ENCODE measurements at regions not wholly inside any gene's neighbourhood (a gene's known extent, or its start where the extent isn't known, plus 50 kb on each side); places are given as distances from the start of the nearest gene placed in this dataset.

DNA sequence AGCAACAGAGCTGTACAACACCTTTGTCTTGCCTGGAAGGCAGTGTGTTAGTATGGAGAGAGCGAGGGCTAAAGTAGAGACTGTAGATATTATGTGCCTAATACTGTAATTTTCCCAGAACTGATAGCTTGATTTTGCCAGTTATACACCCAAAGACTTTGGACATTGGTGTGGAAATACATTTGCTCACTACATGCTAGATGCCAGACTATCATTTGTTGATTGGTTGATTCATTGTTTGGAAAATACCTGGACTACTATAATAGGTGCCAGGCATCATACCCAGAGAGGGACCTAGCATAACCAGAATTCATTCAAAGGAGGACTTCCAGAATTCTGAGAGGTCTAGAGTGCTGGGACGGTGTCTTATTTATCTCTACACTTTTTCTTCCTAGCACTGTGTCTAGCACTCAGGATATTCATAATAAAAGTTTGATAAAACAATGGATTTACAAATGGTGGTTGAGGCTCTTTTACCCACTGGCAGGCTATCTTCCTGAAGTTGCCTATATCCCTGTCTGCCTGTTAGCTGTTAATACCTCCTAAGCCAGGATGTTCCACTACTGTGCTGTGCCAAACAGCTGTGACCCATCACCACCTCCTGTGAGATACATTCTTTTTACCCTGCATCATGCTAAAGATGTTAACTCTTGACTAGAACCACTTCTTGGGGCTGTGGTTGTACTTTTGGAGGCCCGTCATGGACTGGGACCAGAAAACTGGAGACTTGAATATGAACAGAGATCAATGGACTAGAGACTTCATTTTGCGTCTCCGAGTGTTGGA is 72.2 kb upstream of the FUCA2 start:
- Mint-ChIP-seq H3K27me3 (ENCODE audit: unreplicated experiment) (peaks cover 2% of the 10 kb centered on the region), H3K9me3 (ENCODE audit: unreplicated experiment) (peaks cover 4% of the 10 kb centered on the region), H3K36me3 (ENCODE audit: low read depth, unreplicated experiment) (peaks cover 7% of the 10 kb centered on the region), H3K4me3 (ENCODE audit: unreplicated experiment) (no peak overlapping the region), H3K4me1 (ENCODE audit: unreplicated experiment) (no peaks in the 10 kb centered on the region), H3K27ac (ENCODE audit: unreplicated experiment) (no peak overlapping the region)
- no peak for TF ChIP-seq CTCF (IDR thresholded peaks at IDR 0.05; ENCODE audit: unreplicated experiment)
- no peak for DNase-seq (ENCODE audit: low spot score)

DNA sequence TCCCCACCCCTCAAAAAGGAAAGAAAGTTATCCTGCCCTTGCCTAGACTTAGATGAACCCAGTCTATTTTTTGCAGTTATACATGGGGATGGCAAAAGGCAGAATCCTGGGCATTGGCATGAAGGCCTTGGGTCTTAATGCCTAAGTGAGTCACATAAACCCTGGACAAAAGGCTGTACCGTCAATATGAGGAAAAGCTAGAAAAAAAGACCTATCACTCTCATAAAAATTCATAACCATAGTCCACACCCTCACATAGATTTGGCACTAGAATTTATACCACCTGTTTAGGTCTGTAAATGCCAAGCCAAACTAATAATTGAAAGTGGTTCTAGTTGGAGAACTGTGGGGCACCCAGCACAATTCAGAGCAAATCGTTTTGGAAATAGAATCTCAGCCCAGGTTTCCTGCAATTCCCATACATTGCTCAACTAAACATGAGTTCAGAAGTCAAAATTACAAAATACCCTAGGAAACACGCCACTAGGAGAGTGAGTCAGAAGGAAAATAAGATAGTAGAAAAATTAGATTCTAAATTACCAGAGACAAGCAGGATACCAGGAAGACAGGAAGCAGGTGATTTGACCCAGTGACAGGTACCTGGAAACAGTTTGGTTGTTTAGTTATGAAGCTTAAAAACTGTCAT is 70.4 kb upstream of the FUCA2 start:
- Mint-ChIP-seq H3K4me3 (ENCODE audit: unreplicated experiment) (no peak overlapping the region), H3K4me1 (ENCODE audit: unreplicated experiment) (no peaks in the 10 kb centered on the region), H3K9me3 (ENCODE audit: unreplicated experiment) (no peaks in the 10 kb centered on the region), H3K36me3 (ENCODE audit: low read depth, unreplicated experiment) (peaks cover 7% of the 10 kb centered on the region), H3K27me3 (ENCODE audit: unreplicated experiment) (peaks cover 2% of the 10 kb centered on the region), H3K27ac (ENCODE audit: unreplicated experiment) (no peak overlapping the region)
- DNase-seq (ENCODE audit: low spot score): no peak
- TF ChIP-seq CTCF (IDR thresholded peaks at IDR 0.05; ENCODE audit: unreplicated experiment): no peak

GRCh38 chr6:143579703-143580102 is 68.2 kb upstream of the FUCA2 start:
- H3K9me3 Mint-ChIP-seq (ENCODE audit: unreplicated experiment): no peaks in the 10 kb centered on the region
- H3K36me3 Mint-ChIP-seq (ENCODE audit: low read depth, unreplicated experiment): peaks cover 7% of the 10 kb centered on the region
- H3K27ac Mint-ChIP-seq (ENCODE audit: unreplicated experiment): no peak overlapping the region
- no peak for DNase-seq (ENCODE audit: low spot score)
- no peak for TF ChIP-seq CTCF (IDR thresholded peaks at IDR 0.05; ENCODE audit: unreplicated experiment)
- H3K4me1 Mint-ChIP-seq (ENCODE audit: unreplicated experiment): no peaks in the 10 kb centered on the region
- peaks cover 2% of the 10 kb centered on the region for H3K27me3 Mint-ChIP-seq (ENCODE audit: unreplicated experiment)
- H3K4me3 Mint-ChIP-seq (ENCODE audit: unreplicated experiment): no peak overlapping the region

- no peaks in the 10 kb centered on the region for H3K4me1 Mint-ChIP-seq (ENCODE audit: unreplicated experiment)
- DNase-seq (ENCODE audit: low spot score): no peak
- H3K9me3 Mint-ChIP-seq (ENCODE audit: unreplicated experiment): no peaks in the 10 kb centered on the region
- peaks cover 2% of the 10 kb centered on the region for H3K27me3 Mint-ChIP-seq (ENCODE audit: unreplicated experiment)
- no peak overlapping the region for H3K4me3 Mint-ChIP-seq (ENCODE audit: unreplicated experiment)
- H3K27ac Mint-ChIP-seq (ENCODE audit: unreplicated experiment): no peak overlapping the region
- TF ChIP-seq CTCF (IDR thresholded peaks at IDR 0.05; ENCODE audit: unreplicated experiment): no peak
- H3K36me3 Mint-ChIP-seq (ENCODE audit: low read depth, unreplicated experiment): peaks cover 7% of the 10 kb centered on the region
Measured at GRCh38 chr6:143578054-143578453, 66.5 kb upstream of the FUCA2 start.

- Mint-ChIP-seq H3K27ac (ENCODE audit: unreplicated experiment) (no peak overlapping the region), H3K36me3 (ENCODE audit: low read depth, unreplicated experiment) (peaks cover 7% of the 10 kb centered on the region), H3K9me3 (ENCODE audit: unreplicated experiment) (no peaks in the 10 kb centered on the region), H3K4me3 (ENCODE audit: unreplicated experiment) (no peak overlapping the region), H3K27me3 (ENCODE audit: unreplicated experiment) (no peaks in the 10 kb centered on the region), H3K4me1 (ENCODE audit: unreplicated experiment) (no peaks in the 10 kb centered on the region)
- TF ChIP-seq CTCF (IDR thresholded peaks at IDR 0.05; ENCODE audit: unreplicated experiment): no peak
- DNase-seq (ENCODE audit: low spot score): no peak
Measured at GRCh38 chr6:143575901-143576426, 64.4 kb upstream of the FUCA2 start.

Data from endothelial cell (in vitro differentiated cells).